BE2C (cell line): ENCODE measurements at regions not wholly inside any gene's neighbourhood (a gene's known extent, or its start where the extent isn't known, plus 50 kb on each side); places are given as distances from the start of the nearest gene placed in this dataset.

Experiments used
- DNase-seq: peaks from one replicate; pipeline ENCODE4 v3.0.0-alpha.2; 2020
- H3K27me3 ChIP-seq: fragments of 250-450 bp; sonication (Bioruptor Pico); 2 replicates; pipeline ENCODE4 v1.5.1; 2020; ENCODE audit warnings: mild to moderate bottlenecking
- H3K36me3 ChIP-seq: fragments of 250-450 bp; sonication (Bioruptor Pico); 2 replicates; pipeline ENCODE4 v1.5.1; 2020; ENCODE audit warnings: mild to moderate bottlenecking
- H3K4me1 ChIP-seq: fragments of 250-450 bp; sonication (Bioruptor Pico); 2 replicates; pipeline ENCODE4 v1.5.1; 2020
- H3K4me3 ChIP-seq: 2 replicates; pipeline ENCODE4 v1.5.1; 2011; ENCODE audit warnings: low read depth, low read length
- H3K9me3 ChIP-seq: fragments of 250-450 bp; sonication (Bioruptor Pico); 2 replicates; pipeline ENCODE4 v1.5.1; 2020
- TF ChIP-seq, protein P1 (sequence below): IDR thresholded peaks from 2 replicates; pipeline ENCODE4 v1.5.1; 2012; ENCODE audit warnings: mild to moderate bottlenecking, low read depth, low read length

DNA sequence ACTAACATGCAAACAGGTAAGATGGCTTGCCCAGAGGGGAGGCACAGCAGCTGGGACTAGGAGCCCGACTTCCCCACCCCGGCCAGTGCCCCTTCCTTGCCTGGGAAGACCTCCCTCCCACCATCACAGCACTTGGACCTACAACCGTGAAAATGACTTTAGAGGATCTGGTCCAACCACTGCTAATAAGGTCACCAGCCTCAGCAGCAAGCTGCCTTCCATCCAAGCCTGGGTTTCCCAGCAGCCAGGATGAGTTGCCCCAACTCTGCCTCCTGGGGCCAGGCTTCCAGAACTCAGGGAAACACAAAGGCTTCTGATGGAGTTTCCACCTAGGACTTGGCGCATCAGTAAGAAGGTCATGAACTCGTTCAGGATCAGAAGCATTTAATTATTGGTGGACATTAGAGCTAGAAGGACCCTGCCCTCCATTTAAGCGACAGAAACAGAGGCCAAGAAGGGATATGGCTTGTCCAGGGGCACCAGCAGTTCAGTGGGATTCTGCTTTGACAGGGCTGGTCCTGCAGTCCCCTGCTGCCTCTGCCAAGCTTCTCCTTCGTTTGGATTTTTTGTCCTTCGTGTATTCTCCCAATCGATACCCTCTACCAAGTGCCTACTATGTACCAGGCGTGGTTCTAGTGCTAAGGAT, 403.0 kb upstream of the ID2 start:
- H3K36me3 ChIP-seq = no peaks in the 10 kb centered on the region
- TF ChIP-seq, protein P1, sequence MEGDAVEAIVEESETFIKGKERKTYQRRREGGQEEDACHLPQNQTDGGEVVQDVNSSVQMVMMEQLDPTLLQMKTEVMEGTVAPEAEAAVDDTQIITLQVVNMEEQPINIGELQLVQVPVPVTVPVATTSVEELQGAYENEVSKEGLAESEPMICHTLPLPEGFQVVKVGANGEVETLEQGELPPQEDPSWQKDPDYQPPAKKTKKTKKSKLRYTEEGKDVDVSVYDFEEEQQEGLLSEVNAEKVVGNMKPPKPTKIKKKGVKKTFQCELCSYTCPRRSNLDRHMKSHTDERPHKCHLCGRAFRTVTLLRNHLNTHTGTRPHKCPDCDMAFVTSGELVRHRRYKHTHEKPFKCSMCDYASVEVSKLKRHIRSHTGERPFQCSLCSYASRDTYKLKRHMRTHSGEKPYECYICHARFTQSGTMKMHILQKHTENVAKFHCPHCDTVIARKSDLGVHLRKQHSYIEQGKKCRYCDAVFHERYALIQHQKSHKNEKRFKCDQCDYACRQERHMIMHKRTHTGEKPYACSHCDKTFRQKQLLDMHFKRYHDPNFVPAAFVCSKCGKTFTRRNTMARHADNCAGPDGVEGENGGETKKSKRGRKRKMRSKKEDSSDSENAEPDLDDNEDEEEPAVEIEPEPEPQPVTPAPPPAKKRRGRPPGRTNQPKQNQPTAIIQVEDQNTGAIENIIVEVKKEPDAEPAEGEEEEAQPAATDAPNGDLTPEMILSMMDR = no peak
- H3K27me3 ChIP-seq = no peaks in the 10 kb centered on the region
- no peaks in the 10 kb centered on the region for H3K9me3 ChIP-seq
- no peak overlapping the region for H3K4me3 ChIP-seq
- DNase-seq = no peak
- H3K4me1 ChIP-seq = peaks cover 14% of the 10 kb centered on the region

- peaks cover 14% of the 10 kb centered on the region for H3K4me1 ChIP-seq
- TF ChIP-seq, protein P1 = no peak
- DNase-seq = no peak
- H3K4me3 ChIP-seq = no peak overlapping the region
- no peaks in the 10 kb centered on the region for H3K36me3 ChIP-seq
- H3K27me3 ChIP-seq = no peaks in the 10 kb centered on the region
- no peaks in the 10 kb centered on the region for H3K9me3 ChIP-seq
Measured at GRCh38 chr2:8279506-8279905, 402.4 kb upstream of the ID2 start.

DNA sequence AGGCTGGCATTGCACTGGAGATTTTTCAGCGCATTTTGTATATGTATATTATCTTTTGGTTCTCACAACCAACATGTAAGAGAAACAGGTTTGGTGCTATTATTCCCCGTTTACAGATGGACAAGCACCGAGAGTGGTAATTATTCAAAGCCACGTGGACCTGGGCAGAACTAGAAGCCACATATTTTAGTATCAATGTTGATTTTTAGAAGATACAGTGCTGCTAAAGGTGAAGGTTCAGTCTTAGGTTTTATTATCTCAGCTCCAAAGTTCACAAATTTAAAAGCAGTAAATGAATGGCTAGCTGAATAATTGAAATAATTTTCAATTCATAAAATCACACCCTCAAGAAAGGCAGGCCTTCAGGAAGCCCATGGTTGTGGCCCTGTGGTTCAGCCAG, 400.6 kb upstream of the ID2 start:
- TF ChIP-seq, protein P1 = no peak
- Histone ChIP-seq H3K4me1 (peaks cover 14% of the 10 kb centered on the region), H3K9me3 (no peaks in the 10 kb centered on the region), H3K36me3 (no peaks in the 10 kb centered on the region), H3K4me3 (no peak overlapping the region), H3K27me3 (no peaks in the 10 kb centered on the region)
- DNase-seq = no peak

- DNase-seq = peak; percentile 60
- peaks cover 14% of the 10 kb centered on the region for H3K4me1 ChIP-seq
- no peaks in the 10 kb centered on the region for H3K36me3 ChIP-seq
- no peaks in the 10 kb centered on the region for H3K9me3 ChIP-seq
- no peak overlapping the region for H3K4me3 ChIP-seq
- TF ChIP-seq, protein P1 = no peak
- H3K27me3 ChIP-seq = no peaks in the 10 kb centered on the region
Measured at GRCh38 chr2:8281950-8282857, 399.7 kb upstream of the ID2 start.

GRCh38 chr2:8282858-8283252, 399.0 kb upstream of the ID2 start:
- TF ChIP-seq, protein P1 = no peak
- peaks cover 14% of the 10 kb centered on the region for H3K4me1 ChIP-seq
- no peak for DNase-seq
- no peaks in the 10 kb centered on the region for H3K27me3 ChIP-seq
- no peak overlapping the region for H3K4me3 ChIP-seq
- no peaks in the 10 kb centered on the region for H3K36me3 ChIP-seq
- H3K9me3 ChIP-seq = no peaks in the 10 kb centered on the region

DNA sequence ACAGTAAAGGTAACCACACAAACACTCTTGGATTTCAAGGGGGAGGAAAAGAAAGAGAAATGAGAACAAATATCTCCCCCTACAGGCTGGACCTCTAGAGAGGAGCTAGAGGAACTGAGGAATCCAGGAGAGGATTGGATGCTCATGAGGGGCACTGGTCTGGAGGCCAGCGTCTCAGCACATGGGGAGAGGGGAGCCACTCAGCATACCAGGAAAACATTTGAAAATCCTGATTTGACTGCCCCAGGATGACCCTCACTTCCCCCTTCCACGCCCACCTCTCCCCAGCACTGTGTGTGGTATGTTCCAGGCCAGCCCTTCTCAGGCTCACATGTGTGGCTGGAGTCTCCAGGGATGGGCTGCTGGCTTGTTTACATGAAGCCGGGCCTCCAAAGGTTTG, 396.8 kb upstream of the ID2 start:
- Histone ChIP-seq H3K4me1 (peaks cover 14% of the 10 kb centered on the region), H3K36me3 (no peaks in the 10 kb centered on the region), H3K9me3 (no peaks in the 10 kb centered on the region), H3K27me3 (no peaks in the 10 kb centered on the region), H3K4me3 (no peak overlapping the region)
- TF ChIP-seq, protein P1 = peak; percentile 32; the same call in 1 of the 2 replicates
- DNase-seq = no peak
